ENCODE measurements at regions not wholly inside any gene's neighbourhood (a gene's known extent, or its start where the extent isn't known, plus 50 kb on each side); places are given as distances from the start of the nearest gene placed in this dataset.

GRCh38 chr2:12317814-12318426, 398.8 kb upstream of the TRIB2 start:
- no peak overlapping the region for H3K4me3 ChIP-seq
- H3K4me1 ChIP-seq, result peaks cover 0 to 12% of the 10 kb centered on the region in 2 donors
- DNase-seq (no peak), ATAC-seq (peak; percentile 37)
- TF ChIP-seq CTCF (IDR thresholded peaks at IDR 0.05), result no peak
- H3K27ac ChIP-seq, result no peak overlapping the region
- H3K27me3 ChIP-seq, result no peaks in the 10 kb centered on the region
- no peaks in the 10 kb centered on the region for H3K36me3 ChIP-seq
- H3K9me3 ChIP-seq, result no peaks in the 10 kb centered on the region
- intact Hi-C loops (cut with DNase I), result no loop called here

- Histone ChIP-seq H3K36me3 (no peaks in the 10 kb centered on the region), H3K9me3 (no peaks in the 10 kb centered on the region), H3K27me3 (no peaks in the 10 kb centered on the region), H3K4me1 (peaks cover 0 to 12% of the 10 kb centered on the region in 2 donors), H3K27ac (no peak overlapping the region), H3K4me3 (no peak overlapping the region)
- ATAC-seq (no peak), DNase-seq (no peak)
- TF ChIP-seq CTCF (IDR thresholded peaks at IDR 0.05), result no peak
- intact Hi-C loops (cut with DNase I), result no loop called here
These were observed 398.2 kb upstream of the TRIB2 start for GRCh38 chr2:12318427-12319057.

GRCh38 chr2:12320027-12320734, 396.6 kb upstream of the TRIB2 start:
- H3K9me3 ChIP-seq, result no peaks in the 10 kb centered on the region
- DNase-seq, result peak in 2 of 4 donors; percentile 59 to 71
- no peaks in the 10 kb centered on the region for H3K27me3 ChIP-seq
- no peak for ATAC-seq
- H3K27ac ChIP-seq, result peak overlapping the region in 1 of 2 donors; percentile 10
- H3K4me1 ChIP-seq, result peaks cover 0 to 7% of the 10 kb centered on the region in 2 donors
- no peaks in the 10 kb centered on the region for H3K36me3 ChIP-seq
- no peak overlapping the region for H3K4me3 ChIP-seq
- intact Hi-C loops (cut with DNase I), result no loop called here
- no peak for TF ChIP-seq CTCF (IDR thresholded peaks at IDR 0.05)

- Histone ChIP-seq H3K36me3 (no peaks in the 10 kb centered on the region), H3K27ac (peak overlapping the region in 1 of 2 donors; percentile 10), H3K9me3 (no peaks in the 10 kb centered on the region), H3K4me3 (no peak overlapping the region), H3K27me3 (no peaks in the 10 kb centered on the region), H3K4me1 (peaks cover 0 to 7% of the 10 kb centered on the region in 2 donors)
- TF ChIP-seq CTCF (IDR thresholded peaks at IDR 0.05), result no peak
- DNase-seq (peak in 2 of 4 donors; percentile 19 to 41), ATAC-seq (peak; percentile 73)
- intact Hi-C loops (cut with DNase I), result no loop called here
These were observed 395.6 kb upstream of the TRIB2 start for GRCh38 chr2:12320991-12321641.

GRCh38 chr2:12321886-12322285, 394.9 kb upstream of the TRIB2 start:
- peaks cover 0 to 7% of the 10 kb centered on the region in 2 donors for H3K4me1 ChIP-seq
- intact Hi-C loops (cut with DNase I), result no loop called here
- H3K36me3 ChIP-seq, result no peaks in the 10 kb centered on the region
- no peak for TF ChIP-seq CTCF (IDR thresholded peaks at IDR 0.05)
- no peaks in the 10 kb centered on the region for H3K9me3 ChIP-seq
- H3K27me3 ChIP-seq, result no peaks in the 10 kb centered on the region
- no peak overlapping the region for H3K27ac ChIP-seq
- no peak for ATAC-seq
- no peak overlapping the region for H3K4me3 ChIP-seq
- no peak for DNase-seq

Measured in left lung (tissue), 4 donors.